ENCODE measurements at regions not wholly inside any gene's neighbourhood (a gene's known extent, or its start where the extent isn't known, plus 50 kb on each side); places are given as distances from the start of the nearest gene placed in this dataset.

DNA sequence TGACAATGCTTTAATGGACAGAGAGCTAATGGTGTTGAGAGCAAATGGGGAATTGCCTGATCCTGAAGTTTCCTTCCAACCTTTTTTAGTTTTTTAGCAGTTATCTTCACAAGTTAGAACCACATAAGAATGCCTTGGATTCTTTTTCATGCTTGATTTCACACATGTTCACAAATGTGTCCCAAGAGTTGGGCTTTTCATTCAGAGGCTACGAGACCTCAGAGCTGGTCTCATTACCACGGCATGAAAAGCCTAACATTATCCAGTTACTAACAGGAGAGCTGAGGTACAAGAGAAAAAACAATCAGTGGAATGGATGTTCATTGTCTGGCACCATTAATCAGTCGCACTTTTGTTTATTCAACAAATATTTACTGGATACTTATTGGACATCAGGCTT lies 340.6 kb downstream of the ZNF326 start:
- Mint-ChIP-seq H3K36me3 (no peaks in the 10 kb centered on the region), H3K9me3 (peaks cover 4% of the 10 kb centered on the region), H3K4me1 (peaks cover 3% of the 10 kb centered on the region; the same call in 1 of the 2 replicates), H3K4me3 (no peak overlapping the region), H3K27me3 (ENCODE audit: low read depth) (no peaks in the 10 kb centered on the region), H3K27ac (no peak overlapping the region)
- ChIA-PET CTCF (interaction anchor here (0.6 kb wide), 1 partner anchor 9 kb away, joined by 3 read pairs; no protein-coding TSS in a partner anchor), POLR2A (no interaction called here)
- TF ChIP-seq, protein P1, sequence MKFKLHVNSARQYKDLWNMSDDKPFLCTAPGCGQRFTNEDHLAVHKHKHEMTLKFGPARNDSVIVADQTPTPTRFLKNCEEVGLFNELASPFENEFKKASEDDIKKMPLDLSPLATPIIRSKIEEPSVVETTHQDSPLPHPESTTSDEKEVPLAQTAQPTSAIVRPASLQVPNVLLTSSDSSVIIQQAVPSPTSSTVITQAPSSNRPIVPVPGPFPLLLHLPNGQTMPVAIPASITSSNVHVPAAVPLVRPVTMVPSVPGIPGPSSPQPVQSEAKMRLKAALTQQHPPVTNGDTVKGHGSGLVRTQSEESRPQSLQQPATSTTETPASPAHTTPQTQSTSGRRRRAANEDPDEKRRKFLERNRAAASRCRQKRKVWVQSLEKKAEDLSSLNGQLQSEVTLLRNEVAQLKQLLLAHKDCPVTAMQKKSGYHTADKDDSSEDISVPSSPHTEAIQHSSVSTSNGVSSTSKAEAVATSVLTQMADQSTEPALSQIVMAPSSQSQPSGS (CRISPR knock-in tag; IDR thresholded peaks at IDR 0.05; ENCODE audit: borderline replicate concordance, low read depth) = no peak
- no peak for TF ChIP-seq PREB (CRISPR knock-in tag; IDR thresholded peaks at IDR 0.05; ENCODE audit: borderline replicate concordance)
- TF ChIP-seq ZNF317 (CRISPR knock-in tag; IDR thresholded peaks at IDR 0.05; ENCODE audit: borderline replicate concordance, low read depth) = no peak
- no peak for TF ChIP-seq STAT6 (CRISPR knock-in tag; conservative IDR thresholded peaks at IDR 0.05; ENCODE audit: low read depth)
- TF ChIP-seq, protein P2, sequence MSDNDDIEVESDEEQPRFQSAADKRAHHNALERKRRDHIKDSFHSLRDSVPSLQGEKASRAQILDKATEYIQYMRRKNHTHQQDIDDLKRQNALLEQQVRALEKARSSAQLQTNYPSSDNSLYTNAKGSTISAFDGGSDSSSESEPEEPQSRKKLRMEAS (CRISPR knock-in tag; IDR thresholded peaks at IDR 0.05) = no peak
- TF ChIP-seq CREM (CRISPR knock-in tag; IDR thresholded peaks at IDR 0.05) = no peak
- TF ChIP-seq E2F5 (CRISPR knock-in tag; IDR thresholded peaks at IDR 0.05) = no peak
- TF ChIP-seq ZBTB21 (CRISPR knock-in tag; IDR thresholded peaks at IDR 0.05; ENCODE audit: borderline replicate concordance) = no peak
- TF ChIP-seq, protein P3, sequence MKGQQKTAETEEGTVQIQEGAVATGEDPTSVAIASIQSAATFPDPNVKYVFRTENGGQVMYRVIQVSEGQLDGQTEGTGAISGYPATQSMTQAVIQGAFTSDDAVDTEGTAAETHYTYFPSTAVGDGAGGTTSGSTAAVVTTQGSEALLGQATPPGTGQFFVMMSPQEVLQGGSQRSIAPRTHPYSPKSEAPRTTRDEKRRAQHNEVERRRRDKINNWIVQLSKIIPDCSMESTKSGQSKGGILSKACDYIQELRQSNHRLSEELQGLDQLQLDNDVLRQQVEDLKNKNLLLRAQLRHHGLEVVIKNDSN (CRISPR knock-in tag; IDR thresholded peaks at IDR 0.05) = no peak
- TF ChIP-seq ERG (CRISPR knock-in tag; IDR thresholded peaks at IDR 0.05) = no peak
- no peak for TF ChIP-seq TEAD1 (CRISPR knock-in tag; IDR thresholded peaks at IDR 0.05)
- no peak for TF ChIP-seq CDX4 (CRISPR knock-in tag; IDR thresholded peaks at IDR 0.05; ENCODE audit: borderline replicate concordance)
- no peak for TF ChIP-seq ZNF425 (CRISPR knock-in tag; conservative IDR thresholded peaks at IDR 0.05)
- TF ChIP-seq CREB1 (CRISPR knock-in tag; IDR thresholded peaks at IDR 0.05) = no peak
- TF ChIP-seq FOXP1 (CRISPR knock-in tag; IDR thresholded peaks at IDR 0.05; ENCODE audit: borderline replicate concordance) = no peak
- TF ChIP-seq JAZF1 (CRISPR knock-in tag; IDR thresholded peaks at IDR 0.05) = no peak
- no peak for TF ChIP-seq ZNF396 (CRISPR knock-in tag; IDR thresholded peaks at IDR 0.05; ENCODE audit: borderline replicate concordance)
- no peak for TF ChIP-seq GRHL2 (CRISPR knock-in tag; IDR thresholded peaks at IDR 0.05; ENCODE audit: insufficient replicate concordance, severe bottlenecking)
- no peak for TF ChIP-seq JUN (CRISPR knock-in tag; IDR thresholded peaks at IDR 0.05)
- TF ChIP-seq HMGA2 (CRISPR knock-in tag; IDR thresholded peaks at IDR 0.05) = no peak
- DNase-seq (ENCODE audit: low spot score) (no peak), ATAC-seq (no peak)

Measured in WTC11 (cell line).